C4-2B (cell line): ENCODE measurements at regions not wholly inside any gene's neighbourhood (a gene's known extent, or its start where the extent isn't known, plus 50 kb on each side); places are given as distances from the start of the nearest gene placed in this dataset.

Experiments
- H3K27ac ChIP-seq: fragments of 450-650 bp; 2 replicates; pipeline ENCODE4 v1.5.1; 2017
- CTCF ChIP-seq: fragments of 450-650 bp; conservative IDR thresholded peaks from 2 replicates; pipeline ENCODE4 v1.5.1; 2017; ENCODE audit warnings: mild to moderate bottlenecking
- ZFX ChIP-seq: fragments of 450-650 bp; IDR thresholded peaks from 2 replicates; pipeline ENCODE4 v1.6.1; 2017

GRCh38 chr4:13907255-13907751, 279.8 kb upstream of the BOD1L1 start:
- no peak for TF ChIP-seq ZFX
- TF ChIP-seq CTCF: no peak
- no peak overlapping the region for H3K27ac ChIP-seq

GRCh38 chr4:13908455-13908854, 280.9 kb upstream of the BOD1L1 start:
- no peak overlapping the region for H3K27ac ChIP-seq
- TF ChIP-seq ZFX (no peak), CTCF (no peak)

- H3K27ac ChIP-seq: no peak overlapping the region
- no peak for TF ChIP-seq CTCF
Observed at GRCh38 chr4:13910556-13910955, 283.0 kb upstream of the BOD1L1 start.

- TF ChIP-seq CTCF: no peak
- no peak for TF ChIP-seq ZFX
- no peak overlapping the region for H3K27ac ChIP-seq
Observed at GRCh38 chr4:13911256-13911655, 283.7 kb upstream of the BOD1L1 start.

GRCh38 chr4:13912436-13912925, 285.0 kb upstream of the BOD1L1 start:
- no peak overlapping the region for H3K27ac ChIP-seq
- TF ChIP-seq ZFX: no peak
- TF ChIP-seq CTCF: no peak

GRCh38 chr4:13912966-13913365, 285.4 kb upstream of the BOD1L1 start:
- no peak overlapping the region for H3K27ac ChIP-seq
- TF ChIP-seq CTCF: no peak
- no peak for TF ChIP-seq ZFX

GRCh38 chr4:13917015-13917414, 289.5 kb upstream of the BOD1L1 start:
- H3K27ac ChIP-seq: no peak overlapping the region
- TF ChIP-seq ZFX: no peak
- TF ChIP-seq CTCF: no peak
